Activated CD4-positive, CD25-positive, alpha-beta regulatory T cell treated with anti-CD3 and anti-CD28 coated beads, Interleukin-2, amount 50 U/mL, for 16 hours (primary cell): ENCODE measurements at regions not wholly inside any gene's neighbourhood (a gene's known extent, or its start where the extent isn't known, plus 50 kb on each side); places are given as distances from the start of the nearest gene placed in this dataset.

Experiments
- DNase-seq: peaks from one replicate; pipeline ENCODE4 v3.0.0-alpha.2; 2020; ENCODE audit warnings: low read depth, low spot score

GRCh38 chr2:199025146-199025545 is 432.6 kb downstream of the SATB2 start:
- DNase-seq = no peak

GRCh38 chr2:199024224-199024623 is 433.5 kb downstream of the SATB2 start:
- DNase-seq = no peak

GRCh38 chr2:199019898-199020507 is 437.7 kb downstream of the SATB2 start:
- no peak for DNase-seq

- DNase-seq = no peak
These were observed 438.9 kb downstream of the SATB2 start for GRCh38 chr2:199018826-199019225.

GRCh38 chr2:199015072-199015471 is 442.7 kb downstream of the SATB2 start:
- DNase-seq = no peak

GRCh38 chr2:199014226-199014625 is 443.5 kb downstream of the SATB2 start:
- no peak for DNase-seq

GRCh38 chr2:199011908-199012307 is 445.8 kb downstream of the SATB2 start:
- DNase-seq = no peak

GRCh38 chr2:198994678-198995077 is 463.1 kb downstream of the SATB2 start:
- DNase-seq = no peak

- no peak for DNase-seq
These were observed 466.3 kb downstream of the SATB2 start for GRCh38 chr2:198991431-198991830.

GRCh38 chr2:198975779-198976178 is 482.0 kb downstream of the SATB2 start:
- no peak for DNase-seq

GRCh38 chr2:198973785-198974184 is 484.0 kb downstream of the SATB2 start:
- DNase-seq = no peak

- DNase-seq = no peak
These were observed 484.6 kb downstream of the SATB2 start for GRCh38 chr2:198973181-198973580.

- DNase-seq = no peak
These were observed 489.2 kb downstream of the SATB2 start for GRCh38 chr2:198968545-198968944.

- no peak for DNase-seq
These were observed 491.5 kb downstream of the SATB2 start for GRCh38 chr2:198966269-198966668.

GRCh38 chr2:198961547-198961946 is 496.2 kb downstream of the SATB2 start:
- DNase-seq = no peak

GRCh38 chr2:198957181-198957580 is 500.6 kb downstream of the SATB2 start:
- no peak for DNase-seq

- DNase-seq = no peak
These were observed 504.4 kb downstream of the SATB2 start for GRCh38 chr2:198953328-198953727.

- no peak for DNase-seq
These were observed 506.9 kb downstream of the SATB2 start for GRCh38 chr2:198950803-198951202.

GRCh38 chr2:198945496-198945895 is 512.2 kb downstream of the SATB2 start:
- DNase-seq = no peak

- DNase-seq = no peak
These were observed 527.6 kb downstream of the SATB2 start for GRCh38 chr2:198930170-198930569.

GRCh38 chr2:198928026-198928425 is 529.7 kb downstream of the SATB2 start:
- no peak for DNase-seq

- DNase-seq = no peak
These were observed 539.6 kb downstream of the SATB2 start for GRCh38 chr2:198917926-198918720.

- DNase-seq = no peak
These were observed 540.5 kb downstream of the SATB2 start for GRCh38 chr2:198917275-198917674.
